IPS-NIHi7 (cell line): ENCODE measurements at regions not wholly inside any gene's neighbourhood (a gene's known extent, or its start where the extent isn't known, plus 50 kb on each side); places are given as distances from the start of the nearest gene placed in this dataset.
"Not testable (repeated sequence)": the region's sequence is repeated elsewhere in the genome, so short reads cannot be mapped to it uniquely, and the experiment has no call there.

Experiments used
- DNase-seq: peaks from one replicate; pipeline ENCODE4 v3.0.0; 2012; ENCODE audit warnings: mixed read lengths; ENCODE audit errors: extremely low spot score

GRCh38 chr12:91460469-91460868 is 277.9 kb upstream of the DCN start:
- no peak for DNase-seq

GRCh38 chr12:91455321-91455720 is 272.7 kb upstream of the DCN start:
- no peak for DNase-seq

- DNase-seq = no peak
These were observed 271.6 kb upstream of the DCN start for GRCh38 chr12:91454179-91454578.

- DNase-seq = not testable (repeated sequence)
These were observed 269.8 kb upstream of the DCN start for GRCh38 chr12:91452464-91452863.

- DNase-seq = no peak
These were observed 259.7 kb upstream of the DCN start for GRCh38 chr12:91441993-91442952.

- DNase-seq = no peak
These were observed 258.6 kb upstream of the DCN start for GRCh38 chr12:91441246-91441645.

GRCh38 chr12:91434081-91434480 is 251.5 kb upstream of the DCN start:
- no peak for DNase-seq

GRCh38 chr12:91432755-91433154 is 250.1 kb upstream of the DCN start:
- DNase-seq = no peak

GRCh38 chr12:91432089-91432488 is 249.5 kb upstream of the DCN start:
- no peak for DNase-seq

- DNase-seq = no peak
These were observed 241.9 kb upstream of the DCN start for GRCh38 chr12:91424506-91424905.

GRCh38 chr12:91423693-91424050 is 241.1 kb upstream of the DCN start:
- DNase-seq = no peak

- DNase-seq = no peak
These were observed 240.4 kb upstream of the DCN start for GRCh38 chr12:91422811-91423692.

GRCh38 chr12:91422127-91422526 is 239.5 kb upstream of the DCN start:
- no peak for DNase-seq

GRCh38 chr12:91419809-91420208 is 237.2 kb upstream of the DCN start:
- no peak for DNase-seq

GRCh38 chr12:91418221-91419090 is 235.8 kb upstream of the DCN start:
- no peak for DNase-seq

GRCh38 chr12:91417650-91418049 is 235.0 kb upstream of the DCN start:
- DNase-seq = no peak

GRCh38 chr12:91414636-91415035 is 232.0 kb upstream of the DCN start:
- DNase-seq = no peak

GRCh38 chr12:91413581-91414546 is 231.2 kb upstream of the DCN start:
- no peak for DNase-seq

GRCh38 chr12:91406920-91407341 is 224.3 kb upstream of the DCN start:
- DNase-seq = no peak

GRCh38 chr12:91404441-91404840 is 221.8 kb upstream of the DCN start:
- no peak for DNase-seq
